Heart left ventricle (tissue), 16 donors: ENCODE measurements at regions not wholly inside any gene's neighbourhood (a gene's known extent, or its start where the extent isn't known, plus 50 kb on each side); places are given as distances from the start of the nearest gene placed in this dataset.

Source experiments
- ATAC-seq, 4 donors: fragments of 200-7000 bp; cut with Tn5 transposase; one replicate each; pipeline ENCODE4 v1.9.1; 2020 to 2022; ENCODE audit warnings: moderate library complexity in 4 of 4, mild to moderate bottlenecking in 3 of 4, moderate number of reproducible peaks in 1 of 4
- DNase-seq, 5 donors: peaks; one replicate each; pipeline ENCODE4 v3.0.0-alpha.2; 2020
- H3K27ac ChIP-seq, 12 donors: fragments of 200-600 bp; sonication (generic) in 4 of 12; one replicate each; pipeline versions ENCODE4 v1.5.0 to v1.8.0; 2016 to 2022; ENCODE audit warnings: mild to moderate bottlenecking in 2 of 12
- H3K27me3 ChIP-seq, 9 donors: fragments of 200-600 bp; sonication (generic) in 2 of 9; one replicate each; pipeline versions ENCODE4 v1.5.1 to v1.8.0; 2016 to 2022; ENCODE audit warnings: mild to moderate bottlenecking in 3 of 9
- H3K36me3 ChIP-seq, 9 donors: fragments of 200-600 bp; sonication (generic) in 2 of 9; one replicate each; pipeline versions ENCODE4 v1.5.0 to v1.8.0; 2018 to 2022; ENCODE audit warnings: mild to moderate bottlenecking in 2 of 9
- H3K4me1 ChIP-seq, 12 donors: fragments of 200-600 bp; sonication (generic) in 4 of 12; one replicate each; pipeline versions ENCODE4 v1.5.0 to v1.8.0; 2016 to 2022; ENCODE audit warnings: mild to moderate bottlenecking in 3 of 12
- H3K4me3 ChIP-seq, 12 donors: fragments of 200-600 bp; sonication (generic) in 4 of 12; one replicate each; pipeline versions ENCODE4 v1.5.0 to v1.8.0; 2017 to 2022; ENCODE audit warnings: mild to moderate bottlenecking in 9 of 12, moderate library complexity in 4 of 12
- H3K9me3 ChIP-seq, 12 donors: fragments of 200-600 bp; sonication (generic) in 4 of 12; one replicate each; pipeline versions ENCODE4 v1.5.0 to v1.8.0; 2016 to 2022; ENCODE audit warnings: mild to moderate bottlenecking in 1 of 12
- CTCF ChIP-seq, 12 donors: fragments of 200-600 bp; sonication (generic) in 4 of 12; IDR thresholded peaks; one replicate each; pipeline versions ENCODE4 v1.5.0 to v1.8.0; 2018 to 2022; ENCODE audit warnings: antibody characterized with exemption in 12 of 12, mild to moderate bottlenecking in 5 of 12
- POLR2A ChIP-seq, 2 donors: fragments of 450-650 bp; IDR thresholded peaks; one replicate each; pipeline ENCODE4 v1.6.1; 2017; ENCODE audit warnings: antibody characterized with exemption in 2 of 2, mild to moderate bottlenecking in 2 of 2, moderate library complexity in 2 of 2
- WGBS, 4 donors: extraction: QIAGEN DNeasy Blood & Tissue Kit in 2 of 4; methylation state at CpG; one replicate each; pipeline versions ENCODE4 v1.1.5 to v1.1.7; 2013 to 2018; 5-methylcytosine and 5-hydroxymethylcytosine counted together
- intact Hi-C, 10 donors: fragments of 100-400 bp; cut with DNase I; formaldehyde crosslinking; loops; one replicate each; pipeline versions ENCODE4 v1.11.1 to v1.14.2; 2022
- donor health status: ischemic (EF 13 %, LVEDD 7.1; RV severe dilation, severe dysfunction).
- donor health status: healthy with polysubstance abuse.
- donor health status: DM: no; HTN: yes; CAD: no.
- donor health status: DM: no; HTN: no; CAD: no.
- donor health status: ischemic (EF 25% LVEDD 6.9; RV normal size, moderate dysfunction).
- donor health status: ischemic (EF 25% LVEDD 5.7; RV mildly dilated, moderate dysfunction).
- donor health status: healthy.
- donor health status: DM: yes; HTN: yes; CAD: no.
- donor health status: ischemic (EF 35%, LVEDD 5.7; RV mildly dilated, moderate dysfunction).
- donor health status: nonischemic (EF 11% LVEDD 7.7; RV severe dilation, severe dysfunction).
- donor health status: DM: yes; HTN: yes; CAD: no.
- donor health status: PGD.
- donor health status: ischemic (EF 29% LVEDD 5.4; RV normal size, mild dysfunction).
- donor health status: nonischemic (EF 23%, LVEDD 6.1; RV moderate dilation, normal function).

GRCh38 chr11:105553025-105553424 is 56.8 kb upstream of the GRIA4 start:
- DNase-seq (no peak), ATAC-seq (no peak)
- no peaks in the 10 kb centered on the region for H3K36me3 ChIP-seq
- intact Hi-C loops, result no loop called here
- no peak for TF ChIP-seq POLR2A (IDR thresholded peaks at IDR 0.05)
- no peak for TF ChIP-seq CTCF (IDR thresholded peaks at IDR 0.05)
- no peaks in the 10 kb centered on the region for H3K27me3 ChIP-seq
- no peaks in the 10 kb centered on the region for H3K9me3 ChIP-seq
- WGBS, 4 donors, result 69 to 79% (median 71%) methylated on average over 4 of the region's 4 CpGs
- no peak overlapping the region for H3K27ac ChIP-seq
- H3K4me3 ChIP-seq, result no peak overlapping the region
- no peaks in the 10 kb centered on the region for H3K4me1 ChIP-seq

- TF ChIP-seq POLR2A (IDR thresholded peaks at IDR 0.05), result no peak
- TF ChIP-seq CTCF (IDR thresholded peaks at IDR 0.05), result no peak
These were observed 61.5 kb upstream of the GRIA4 start for GRCh38 chr11:105548359-105548758.

DNA sequence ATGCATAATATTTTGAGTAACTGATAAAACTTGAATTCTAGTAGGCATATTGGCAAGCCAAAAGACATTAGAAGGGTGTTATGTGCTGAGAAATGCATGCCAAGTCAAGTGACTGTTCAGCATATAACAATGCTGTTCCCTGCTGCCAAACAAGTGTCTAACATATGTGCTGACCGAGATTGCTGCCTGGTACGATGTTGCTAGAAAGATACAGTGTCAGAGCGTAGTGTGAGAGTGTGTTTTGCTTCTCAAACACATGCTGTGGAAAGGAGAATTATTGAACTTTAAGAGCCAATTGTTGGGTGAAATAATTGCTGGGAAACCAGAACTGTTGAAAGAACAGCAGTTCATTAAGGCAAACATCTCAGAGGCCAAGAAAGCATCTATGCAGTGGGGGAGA is 71.3 kb upstream of the GRIA4 start:
- 70 to 83% (median 75%) methylated on average over 3 of the region's 3 CpGs for whole genome bisulfite sequencing, 4 donors

More at GRCh38 chr11:105548359-105548758, 61.5 kb upstream of the GRIA4 start:
- Histone ChIP-seq H3K27ac (no peak overlapping the region), H3K36me3 (no peaks in the 10 kb centered on the region), H3K4me1 (no peaks in the 10 kb centered on the region), H3K27me3 (no peaks in the 10 kb centered on the region), H3K9me3 (no peaks in the 10 kb centered on the region), H3K4me3 (no peak overlapping the region)
- no peak for DNase-seq
- no peak for ATAC-seq
- 50 to 62% (median 56%) methylated on average over 3 of the region's 3 CpGs for WGBS, 4 donors
- intact Hi-C loops, result no loop called here

DNA sequence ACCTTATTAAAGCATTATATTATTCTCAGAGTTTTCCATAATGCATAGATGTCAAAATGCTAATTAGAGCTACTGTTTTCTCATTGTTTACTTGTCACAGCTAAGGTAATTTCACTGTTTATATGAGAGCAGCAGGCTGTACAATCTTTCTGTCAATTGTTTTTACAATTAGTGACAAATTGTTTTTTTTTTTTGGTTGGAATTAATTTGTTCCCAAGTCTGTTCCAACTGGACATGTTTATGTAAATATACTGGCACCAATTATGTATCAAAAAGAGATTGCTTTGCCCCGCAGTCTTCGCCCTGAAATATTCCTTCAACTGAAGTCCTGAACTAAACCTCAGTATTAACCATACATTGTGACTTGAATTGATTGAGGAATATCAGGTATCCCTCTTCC is 72.3 kb upstream of the GRIA4 start:
- no peaks in the 10 kb centered on the region for H3K27me3 ChIP-seq
- H3K36me3 ChIP-seq, result no peaks in the 10 kb centered on the region
- WGBS, 4 donors, result 44 to 49% (median 46%) methylated on average over 2 of the region's 2 CpGs

More for the DNA sequence above, 71.3 kb upstream of the GRIA4 start:
- intact Hi-C loops, result no loop called here
- H3K27me3 ChIP-seq, result no peaks in the 10 kb centered on the region
- no peak overlapping the region for H3K27ac ChIP-seq
- no peak for DNase-seq
- no peak overlapping the region for H3K4me3 ChIP-seq
- ATAC-seq, result no peak
- no peaks in the 10 kb centered on the region for H3K36me3 ChIP-seq
- no peak for TF ChIP-seq CTCF (IDR thresholded peaks at IDR 0.05)
- TF ChIP-seq POLR2A (IDR thresholded peaks at IDR 0.05), result no peak
- no peaks in the 10 kb centered on the region for H3K9me3 ChIP-seq
- no peaks in the 10 kb centered on the region for H3K4me1 ChIP-seq

More for the DNA sequence above, 72.3 kb upstream of the GRIA4 start:
- Histone ChIP-seq H3K4me1 (no peaks in the 10 kb centered on the region), H3K27ac (no peak overlapping the region), H3K9me3 (no peaks in the 10 kb centered on the region), H3K4me3 (no peak overlapping the region)
- ATAC-seq (no peak), DNase-seq (no peak)
- intact Hi-C loops, result no loop called here
- no peak for TF ChIP-seq CTCF (IDR thresholded peaks at IDR 0.05)
